ENCODE measurements at regions not wholly inside any gene's neighbourhood (a gene's known extent, or its start where the extent isn't known, plus 50 kb on each side); places are given as distances from the start of the nearest gene placed in this dataset.
"Not testable (repeated sequence)": the region's sequence is repeated elsewhere in the genome, so short reads cannot be mapped to it uniquely, and the experiment has no call there.

DNA sequence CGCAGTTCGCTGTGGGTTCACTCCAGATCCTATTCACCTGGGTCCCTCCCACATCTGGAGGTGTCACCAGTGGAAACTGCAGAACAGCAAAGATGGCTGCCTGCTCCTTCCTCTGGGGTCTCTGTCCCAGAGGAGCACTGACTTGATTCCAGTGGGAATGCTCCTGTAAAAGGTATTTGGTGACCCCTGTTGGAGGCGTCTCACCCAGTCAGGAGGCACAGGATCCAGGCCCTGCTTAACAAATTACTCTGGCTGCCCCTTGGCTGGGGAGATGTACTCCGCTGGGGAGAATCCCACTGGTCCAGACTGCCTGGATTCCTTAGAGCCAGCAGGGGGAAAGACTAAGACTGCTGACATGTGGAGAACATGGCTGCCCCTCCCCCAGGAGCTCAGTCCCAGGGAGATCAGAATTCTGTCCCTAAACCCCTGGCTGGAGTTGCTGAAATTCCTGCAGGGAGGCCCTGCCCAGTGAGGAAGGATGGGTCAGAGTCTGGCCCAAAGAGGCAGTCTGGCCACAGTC, 483.0 kb downstream of the CBLN4 start:
- intact Hi-C loops (cut with DNase I) = no loop called here
- ATAC-seq (no peak), DNase-seq (no peak)
- H3K27me3 ChIP-seq = no peaks in the 10 kb centered on the region
- H3K27ac ChIP-seq = no peak overlapping the region
- H3K4me1 ChIP-seq = no peaks in the 10 kb centered on the region
- H3K36me3 ChIP-seq = no peaks in the 10 kb centered on the region
- H3K4me3 ChIP-seq = no peak overlapping the region
- 100% methylated on average over 2 of the region's 4 CpGs for WGBS (ENCODE audit: insufficient coverage, low coverage, low lambda C conversion rate, missing lambda C conversion rate)
- TF ChIP-seq CTCF (IDR thresholded peaks at IDR 0.05) (no peak), POLR2A (IDR thresholded peaks at IDR 0.05) (no peak)
- no peaks in the 10 kb centered on the region for H3K9me3 ChIP-seq

GRCh38 chr20:55517584-55517983, 487.7 kb downstream of the CBLN4 start:
- intact Hi-C loops (cut with DNase I); H3K27me3 ChIP-seq; H3K9me3 ChIP-seq; H3K4me3 ChIP-seq; H3K36me3 ChIP-seq; H3K4me1 ChIP-seq; H3K27ac ChIP-seq; DNase-seq; ATAC-seq: not testable (repeated sequence)

DNA sequence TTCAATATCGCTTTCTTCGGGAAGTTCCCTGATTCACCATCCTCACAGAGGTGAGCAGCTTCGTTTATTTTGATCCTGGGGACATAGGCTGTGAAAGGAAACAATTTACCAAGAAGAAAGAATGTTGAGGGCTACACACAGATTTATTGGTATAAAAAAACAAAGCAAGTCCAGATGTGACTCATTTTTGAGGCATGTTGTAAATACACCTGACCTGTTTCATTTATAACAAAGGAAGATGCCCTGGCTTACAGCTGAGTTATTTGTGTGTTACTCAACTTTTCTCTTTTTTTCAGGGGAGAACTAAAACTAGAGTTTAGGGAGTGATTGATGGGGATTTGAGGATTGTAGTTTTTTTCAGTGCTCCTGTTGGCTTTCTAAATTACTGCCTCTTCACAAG, 489.5 kb downstream of the CBLN4 start:
- Histone ChIP-seq H3K36me3 (no peaks in the 10 kb centered on the region), H3K27me3 (no peaks in the 10 kb centered on the region), H3K4me3 (no peak overlapping the region), H3K4me1 (no peaks in the 10 kb centered on the region), H3K27ac (no peak overlapping the region), H3K9me3 (no peaks in the 10 kb centered on the region)
- ATAC-seq = no peak
- intact Hi-C loops (cut with DNase I) = no loop called here
- DNase-seq = no peak
- 52% methylated on average over 3 of the region's 3 CpGs for WGBS (ENCODE audit: insufficient coverage, low coverage, low lambda C conversion rate, missing lambda C conversion rate)
- TF ChIP-seq POLR2A (IDR thresholded peaks at IDR 0.05) (no peak), CTCF (IDR thresholded peaks at IDR 0.05) (no peak)

DNA sequence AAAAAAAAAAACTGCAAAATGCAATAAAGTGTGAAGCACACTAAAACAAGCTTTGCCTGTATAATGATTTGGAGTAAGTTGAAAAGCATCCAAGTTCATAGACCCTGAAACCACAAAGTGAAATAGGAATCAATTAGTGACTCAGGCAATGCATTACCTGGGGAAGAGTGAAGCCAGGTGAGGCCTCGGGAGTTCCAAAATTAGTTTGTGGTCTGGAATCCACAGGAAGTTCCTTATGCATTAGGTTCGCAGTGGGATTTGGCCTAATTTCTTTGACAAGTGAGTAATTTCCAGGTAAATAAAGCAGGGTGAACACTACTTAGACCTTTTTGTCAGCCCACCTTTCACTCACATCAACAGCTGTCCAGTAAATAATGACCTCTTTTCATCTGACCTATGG, 490.8 kb downstream of the CBLN4 start:
- no peaks in the 10 kb centered on the region for H3K27me3 ChIP-seq
- H3K36me3 ChIP-seq = no peaks in the 10 kb centered on the region
- H3K9me3 ChIP-seq = no peaks in the 10 kb centered on the region
- no peak overlapping the region for H3K4me3 ChIP-seq
- DNase-seq (no peak), ATAC-seq (no peak)
- 60% methylated on average over 1 of the region's 2 CpGs for WGBS (ENCODE audit: insufficient coverage, low coverage, low lambda C conversion rate, missing lambda C conversion rate)
- H3K27ac ChIP-seq = no peak overlapping the region
- TF ChIP-seq POLR2A (IDR thresholded peaks at IDR 0.05) = no peak
- TF ChIP-seq CTCF (IDR thresholded peaks at IDR 0.05) = no peak
- intact Hi-C loops (cut with DNase I) = no loop called here
- no peaks in the 10 kb centered on the region for H3K4me1 ChIP-seq

DNA sequence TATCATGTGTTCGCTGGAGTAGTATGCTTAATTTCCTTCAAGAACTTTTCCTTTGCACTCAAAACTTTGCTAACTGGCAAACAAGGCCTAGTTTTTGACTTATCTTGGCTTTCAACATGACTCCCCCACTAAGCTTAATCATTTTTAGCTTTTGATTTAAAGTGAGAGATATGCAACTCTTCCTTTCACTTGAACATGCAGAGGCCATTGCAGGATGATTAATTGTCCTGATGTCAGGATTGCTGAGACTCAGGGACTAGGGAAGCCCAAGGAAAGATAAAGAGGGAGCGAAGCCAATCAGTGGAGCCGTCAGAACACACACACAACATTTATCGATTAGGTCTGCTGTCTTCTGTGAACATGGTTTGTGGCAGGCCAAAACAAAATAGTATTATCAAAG, 491.4 kb downstream of the CBLN4 start:
- WGBS (ENCODE audit: insufficient coverage, low coverage, low lambda C conversion rate, missing lambda C conversion rate) = 33% methylated on average over 4 of the region's 4 CpGs
- H3K9me3 ChIP-seq = no peaks in the 10 kb centered on the region
- no peaks in the 10 kb centered on the region for H3K4me1 ChIP-seq
- ATAC-seq (no peak), DNase-seq (no peak)
- H3K36me3 ChIP-seq = no peaks in the 10 kb centered on the region
- intact Hi-C loops (cut with DNase I) = no loop called here
- H3K27ac ChIP-seq = no peak overlapping the region
- TF ChIP-seq POLR2A (IDR thresholded peaks at IDR 0.05) = no peak
- no peak for TF ChIP-seq CTCF (IDR thresholded peaks at IDR 0.05)
- H3K4me3 ChIP-seq = no peak overlapping the region
- no peaks in the 10 kb centered on the region for H3K27me3 ChIP-seq
